Heart left ventricle (tissue), 16 donors: ENCODE measurements at regions not wholly inside any gene's neighbourhood (a gene's known extent, or its start where the extent isn't known, plus 50 kb on each side); places are given as distances from the start of the nearest gene placed in this dataset.

Experiments used
- ATAC-seq, 4 donors: fragments of 200-7000 bp; cut with Tn5 transposase; one replicate each; pipeline ENCODE4 v1.9.1; 2020 to 2022; ENCODE audit warnings: moderate library complexity in 4 of 4, mild to moderate bottlenecking in 3 of 4, moderate number of reproducible peaks in 1 of 4
- DNase-seq, 5 donors: peaks; one replicate each; pipeline ENCODE4 v3.0.0-alpha.2; 2020
- H3K27ac ChIP-seq, 12 donors: fragments of 200-600 bp; sonication (generic) in 4 of 12; one replicate each; pipeline versions ENCODE4 v1.5.0 to v1.8.0; 2016 to 2022; ENCODE audit warnings: mild to moderate bottlenecking in 2 of 12
- H3K27me3 ChIP-seq, 9 donors: fragments of 200-600 bp; sonication (generic) in 2 of 9; one replicate each; pipeline versions ENCODE4 v1.5.1 to v1.8.0; 2016 to 2022; ENCODE audit warnings: mild to moderate bottlenecking in 3 of 9
- H3K36me3 ChIP-seq, 9 donors: fragments of 200-600 bp; sonication (generic) in 2 of 9; one replicate each; pipeline versions ENCODE4 v1.5.0 to v1.8.0; 2018 to 2022; ENCODE audit warnings: mild to moderate bottlenecking in 2 of 9
- H3K4me1 ChIP-seq, 12 donors: fragments of 200-600 bp; sonication (generic) in 4 of 12; one replicate each; pipeline versions ENCODE4 v1.5.0 to v1.8.0; 2016 to 2022; ENCODE audit warnings: mild to moderate bottlenecking in 3 of 12
- H3K4me3 ChIP-seq, 12 donors: fragments of 200-600 bp; sonication (generic) in 4 of 12; one replicate each; pipeline versions ENCODE4 v1.5.0 to v1.8.0; 2017 to 2022; ENCODE audit warnings: mild to moderate bottlenecking in 9 of 12, moderate library complexity in 4 of 12
- H3K9me3 ChIP-seq, 12 donors: fragments of 200-600 bp; sonication (generic) in 4 of 12; one replicate each; pipeline versions ENCODE4 v1.5.0 to v1.8.0; 2016 to 2022; ENCODE audit warnings: mild to moderate bottlenecking in 1 of 12
- CTCF ChIP-seq, 12 donors: fragments of 200-600 bp; sonication (generic) in 4 of 12; IDR thresholded peaks; one replicate each; pipeline versions ENCODE4 v1.5.0 to v1.8.0; 2018 to 2022; ENCODE audit warnings: antibody characterized with exemption in 12 of 12, mild to moderate bottlenecking in 5 of 12
- POLR2A ChIP-seq, 2 donors: fragments of 450-650 bp; IDR thresholded peaks; one replicate each; pipeline ENCODE4 v1.6.1; 2017; ENCODE audit warnings: antibody characterized with exemption in 2 of 2, mild to moderate bottlenecking in 2 of 2, moderate library complexity in 2 of 2
- WGBS, 4 donors: extraction: QIAGEN DNeasy Blood & Tissue Kit in 2 of 4; methylation state at CpG; one replicate each; pipeline versions ENCODE4 v1.1.5 to v1.1.7; 2013 to 2018; 5-methylcytosine and 5-hydroxymethylcytosine counted together
- intact Hi-C, 10 donors: fragments of 100-400 bp; cut with DNase I; formaldehyde crosslinking; loops; one replicate each; pipeline versions ENCODE4 v1.11.1 to v1.14.2; 2022
- donor health status: ischemic (EF 13 %, LVEDD 7.1; RV severe dilation, severe dysfunction).
- donor health status: healthy with polysubstance abuse.
- donor health status: DM: no; HTN: yes; CAD: no.
- donor health status: DM: no; HTN: no; CAD: no.
- donor health status: ischemic (EF 25% LVEDD 6.9; RV normal size, moderate dysfunction).
- donor health status: ischemic (EF 25% LVEDD 5.7; RV mildly dilated, moderate dysfunction).
- donor health status: healthy.
- donor health status: DM: yes; HTN: yes; CAD: no.
- donor health status: ischemic (EF 35%, LVEDD 5.7; RV mildly dilated, moderate dysfunction).
- donor health status: nonischemic (EF 11% LVEDD 7.7; RV severe dilation, severe dysfunction).
- donor health status: DM: yes; HTN: yes; CAD: no.
- donor health status: PGD.
- donor health status: ischemic (EF 29% LVEDD 5.4; RV normal size, mild dysfunction).
- donor health status: nonischemic (EF 23%, LVEDD 6.1; RV moderate dilation, normal function).

- TF ChIP-seq POLR2A (IDR thresholded peaks at IDR 0.05) (no peak), CTCF (IDR thresholded peaks at IDR 0.05) (no peak)
- no peak overlapping the region for H3K4me3 ChIP-seq
- no peaks in the 10 kb centered on the region for H3K4me1 ChIP-seq
- peak in 1 of 5 donors; percentile 36 for DNase-seq
- H3K27ac ChIP-seq, result no peak overlapping the region
- no peaks in the 10 kb centered on the region for H3K36me3 ChIP-seq
- intact Hi-C loops, result no loop called here
- 53 to 60% (median 55%) methylated on average over 6 of the region's 6 CpGs for WGBS, 4 donors
- ATAC-seq, result peak in 2 of 4 donors; percentile 55 to 63
- H3K27me3 ChIP-seq, result no peaks in the 10 kb centered on the region
- peaks cover 0 to 6% (median 0%) of the 10 kb centered on the region in 12 donors for H3K9me3 ChIP-seq
Measured at GRCh38 chr2:5959836-5960820, 267.9 kb downstream of the SOX11 start.

GRCh38 chr2:5967506-5967905 lies 275.3 kb downstream of the SOX11 start:
- Histone ChIP-seq H3K9me3 (no peaks in the 10 kb centered on the region), H3K36me3 (no peaks in the 10 kb centered on the region), H3K4me1 (no peaks in the 10 kb centered on the region), H3K27ac (no peak overlapping the region), H3K4me3 (no peak overlapping the region), H3K27me3 (no peaks in the 10 kb centered on the region)
- WGBS, 4 donors, result 89 to 94% (median 91%) methylated on average over 6 of the region's 6 CpGs
- no peak for TF ChIP-seq POLR2A (IDR thresholded peaks at IDR 0.05)
- TF ChIP-seq CTCF (IDR thresholded peaks at IDR 0.05), result no peak
- intact Hi-C loops, result no loop called here
- ATAC-seq (no peak), DNase-seq (no peak)

- DNase-seq (no peak), ATAC-seq (no peak)
- no peaks in the 10 kb centered on the region for H3K9me3 ChIP-seq
- intact Hi-C loops, result no loop called here
- no peaks in the 10 kb centered on the region for H3K27me3 ChIP-seq
- no peak overlapping the region for H3K4me3 ChIP-seq
- no peak overlapping the region for H3K27ac ChIP-seq
- 76 to 93% (median 84%) methylated on average over 6 of the region's 6 CpGs for WGBS, 4 donors
- no peaks in the 10 kb centered on the region for H3K4me1 ChIP-seq
- H3K36me3 ChIP-seq, result no peaks in the 10 kb centered on the region
- TF ChIP-seq POLR2A (IDR thresholded peaks at IDR 0.05), result no peak
- no peak for TF ChIP-seq CTCF (IDR thresholded peaks at IDR 0.05)
Measured at GRCh38 chr2:5969303-5969702, 277.1 kb downstream of the SOX11 start.

- no peaks in the 10 kb centered on the region for H3K36me3 ChIP-seq
- WGBS, 4 donors, result 69 to 83% (median 77%) methylated on average over 4 of the region's 4 CpGs
- H3K9me3 ChIP-seq, result no peaks in the 10 kb centered on the region
- no peak overlapping the region for H3K4me3 ChIP-seq
- H3K27ac ChIP-seq, result no peak overlapping the region
- H3K4me1 ChIP-seq, result no peaks in the 10 kb centered on the region
- no peak for ATAC-seq
- no peak for DNase-seq
- intact Hi-C loops, result no loop called here
- H3K27me3 ChIP-seq, result no peaks in the 10 kb centered on the region
- no peak for TF ChIP-seq CTCF (IDR thresholded peaks at IDR 0.05)
- no peak for TF ChIP-seq POLR2A (IDR thresholded peaks at IDR 0.05)
Measured at GRCh38 chr2:5970347-5970746, 278.2 kb downstream of the SOX11 start.
